HUES64 (cell line): ENCODE measurements at regions not wholly inside any gene's neighbourhood (a gene's known extent, or its start where the extent isn't known, plus 50 kb on each side); places are given as distances from the start of the nearest gene placed in this dataset.
A peak's percentile ranks its signal among the peaks of the same experiment; 100 is the strongest.
"Not testable (repeated sequence)": the region's sequence is repeated elsewhere in the genome, so short reads cannot be mapped to it uniquely, and the experiment has no call there.

Experiments
- H3K27ac ChIP-seq: 2 replicates; pipeline ENCODE4 v1.7.0; 2013; ENCODE audit warnings: low read depth, low read length, inconsistent platforms
- H3K27me3 ChIP-seq: 2 replicates; pipeline ENCODE4 v1.6.1; 2013; ENCODE audit warnings: mild to moderate bottlenecking, low read length; ENCODE audit not compliant: insufficient read depth
- H3K36me3 ChIP-seq: 2 replicates; pipeline ENCODE4 v1.6.1; 2013; ENCODE audit warnings: mild to moderate bottlenecking, low read length; ENCODE audit not compliant: insufficient read depth
- H3K4me1 ChIP-seq: 2 replicates; pipeline ENCODE4 v1.6.1; 2013; ENCODE audit warnings: mild to moderate bottlenecking, low read length, moderate library complexity; ENCODE audit not compliant: insufficient read depth
- H3K4me3 ChIP-seq: 2 replicates; pipeline ENCODE4 v1.5.1; 2013; ENCODE audit warnings: mild to moderate bottlenecking, low read length, moderate library complexity
- H3K9ac ChIP-seq: 2 replicates; pipeline ENCODE4 v1.6.1; 2013; ENCODE audit warnings: mild to moderate bottlenecking, low read depth, low read length
- H3K9me3 ChIP-seq: 2 replicates; pipeline ENCODE4 v1.6.1; 2013; ENCODE audit warnings: low read depth, low read length; ENCODE audit not compliant: insufficient read depth
- WGBS: fragments of 150-250, 120-280 bp; methylation state at CpG from one replicate; pipeline ENCODE4 v1.1.7; 2013; ENCODE audit warnings: missing lambda C conversion rate; 5-methylcytosine and 5-hydroxymethylcytosine counted together

- not testable (repeated sequence) for H3K9me3 ChIP-seq, H3K27me3 ChIP-seq, H3K36me3 ChIP-seq, H3K4me3 ChIP-seq
- WGBS, result 24% methylated on average over 7 of the region's 8 CpGs
- peak overlapping the region; percentile 69 for H3K9ac ChIP-seq
- peaks cover 39% of the 10 kb centered on the region for H3K4me1 ChIP-seq
- peak overlapping the region; percentile 88 for H3K27ac ChIP-seq
Measured at GRCh38 chr4:115975421-115976001, 862.1 kb upstream of the NDST4 start.

- Histone ChIP-seq H3K9me3 (peaks cover 17% of the 10 kb centered on the region), H3K27me3 (no peaks in the 10 kb centered on the region), H3K4me3 (peak overlapping the region; percentile 6), H3K4me1 (peaks cover 39% of the 10 kb centered on the region), H3K36me3 (peaks cover 4% of the 10 kb centered on the region; the same call in 1 of the 2 replicates), H3K9ac (peak overlapping the region; percentile 69; the same call in 1 of the 2 replicates), H3K27ac (peak overlapping the region; percentile 88)
- 7% methylated on average over 1 of the region's 1 CpG for WGBS
Measured at GRCh38 chr4:115973768-115974167, 860.3 kb upstream of the NDST4 start.

- Histone ChIP-seq H3K4me1 (peaks cover 39% of the 10 kb centered on the region), H3K9me3 (peaks cover 17% of the 10 kb centered on the region), H3K4me3 (no peak overlapping the region), H3K27ac (peak overlapping the region; percentile 88), H3K27me3 (no peaks in the 10 kb centered on the region), H3K36me3 (peaks cover 4% of the 10 kb centered on the region; the same call in 1 of the 2 replicates), H3K9ac (peak overlapping the region; percentile 16; the same call in 1 of the 2 replicates)
- WGBS, result no CpG with 5 or more reads among the region's 2 CpGs
Measured at GRCh38 chr4:115972967-115973366, 859.5 kb upstream of the NDST4 start.

- Histone ChIP-seq H3K9ac (no peak overlapping the region), H3K9me3 (peaks cover 17% of the 10 kb centered on the region), H3K27ac (no peak overlapping the region), H3K27me3 (no peaks in the 10 kb centered on the region), H3K36me3 (peaks cover 4% of the 10 kb centered on the region; the same call in 1 of the 2 replicates), H3K4me1 (peaks cover 37% of the 10 kb centered on the region), H3K4me3 (no peak overlapping the region)
- WGBS, result 96% methylated on average over 2 of the region's 2 CpGs
Measured at GRCh38 chr4:115970859-115971258, 857.4 kb upstream of the NDST4 start.

- Histone ChIP-seq H3K27me3 (no peaks in the 10 kb centered on the region), H3K9ac (no peak overlapping the region), H3K4me3 (no peak overlapping the region), H3K36me3 (peaks cover 4% of the 10 kb centered on the region; the same call in 1 of the 2 replicates), H3K4me1 (peaks cover 28% of the 10 kb centered on the region), H3K27ac (no peak overlapping the region), H3K9me3 (peaks cover 17% of the 10 kb centered on the region)
- WGBS, result 84% methylated on average over 1 of the region's 1 CpG
Measured at GRCh38 chr4:115969756-115970155, 856.3 kb upstream of the NDST4 start.

- Histone ChIP-seq H3K27ac (no peak overlapping the region), H3K9ac (no peak overlapping the region), H3K36me3 (peaks cover 4% of the 10 kb centered on the region; the same call in 1 of the 2 replicates), H3K27me3 (no peaks in the 10 kb centered on the region), H3K9me3 (peaks cover 12% of the 10 kb centered on the region), H3K4me1 (no peaks in the 10 kb centered on the region), H3K4me3 (no peak overlapping the region)
- 96% methylated on average over 3 of the region's 3 CpGs for whole genome bisulfite sequencing
Measured at GRCh38 chr4:115965588-115965987, 852.2 kb upstream of the NDST4 start.

- H3K9me3 ChIP-seq, H3K4me1 ChIP-seq, H3K4me3 ChIP-seq, H3K27ac ChIP-seq, H3K36me3 ChIP-seq, H3K27me3 ChIP-seq, H3K9ac ChIP-seq: not testable (repeated sequence)
- WGBS, result 81% methylated on average over 6 of the region's 6 CpGs
Measured at GRCh38 chr4:115956054-115956796, 842.8 kb upstream of the NDST4 start.

- H3K27me3 ChIP-seq, result no peaks in the 10 kb centered on the region
- H3K27ac ChIP-seq, result no peak overlapping the region
- H3K9ac ChIP-seq, result no peak overlapping the region
- no peaks in the 10 kb centered on the region for H3K9me3 ChIP-seq
- no peak overlapping the region for H3K4me3 ChIP-seq
- no peaks in the 10 kb centered on the region for H3K36me3 ChIP-seq
- WGBS, result 97% methylated on average over 10 of the region's 10 CpGs
- H3K4me1 ChIP-seq, result no peaks in the 10 kb centered on the region
Measured at GRCh38 chr4:115950806-115951205, 837.4 kb upstream of the NDST4 start.

GRCh38 chr4:115949974-115950743, 836.7 kb upstream of the NDST4 start:
- not testable (repeated sequence) for H3K27ac ChIP-seq
- 94% methylated on average over 2 of the region's 3 CpGs for WGBS

GRCh38 chr4:115945026-115945425, 831.6 kb upstream of the NDST4 start:
- no peaks in the 10 kb centered on the region for H3K27me3 ChIP-seq
- no peak overlapping the region for H3K9ac ChIP-seq
- 97% methylated on average over 3 of the region's 3 CpGs for WGBS
- no peak overlapping the region for H3K27ac ChIP-seq
- H3K9me3 ChIP-seq, result no peaks in the 10 kb centered on the region; the same call in 1 of the 2 replicates
- H3K4me1 ChIP-seq, result no peaks in the 10 kb centered on the region
- no peaks in the 10 kb centered on the region for H3K36me3 ChIP-seq
- H3K4me3 ChIP-seq, result no peak overlapping the region

More at GRCh38 chr4:115949974-115950743, 836.7 kb upstream of the NDST4 start:
- H3K9ac ChIP-seq, H3K4me1 ChIP-seq, H3K36me3 ChIP-seq, H3K27me3 ChIP-seq, H3K4me3 ChIP-seq, H3K9me3 ChIP-seq: not testable (repeated sequence)
